Naive B cell (primary cell): ENCODE measurements at regions not wholly inside any gene's neighbourhood (a gene's known extent, or its start where the extent isn't known, plus 50 kb on each side); places are given as distances from the start of the nearest gene placed in this dataset.

Experiments used
- ATAC-seq, 2 donors: fragments of 150-1000 bp; cut with Tn5 transposase; 2 replicates each; pipeline ENCODE4 v1.10.0; 2021; ENCODE audit warnings: low read depth in 2 of 2, mild to moderate bottlenecking in 2 of 2, moderate library complexity in 2 of 2
- DNase-seq: peaks from one replicate; pipeline ENCODE4 v3.0.0; 2022
- H3K27ac Mint-ChIP-seq, 6 donors: one replicate each; pipeline ENCODE4 v1.8.0; 2020 to 2022; ENCODE audit warnings: mild to moderate bottlenecking in 6 of 6, mixed read lengths in 6 of 6, moderate library complexity in 5 of 6, inconsistent platforms in 2 of 6
- H3K27me3 Mint-ChIP-seq, 3 donors: one replicate each; pipeline ENCODE4 v1.8.0; 2021 to 2022; ENCODE audit warnings: mixed read lengths in 3 of 3, mild to moderate bottlenecking in 1 of 3
- H3K36me3 Mint-ChIP-seq, 2 donors: one replicate each; pipeline ENCODE4 v1.8.0; 2020 to 2022; ENCODE audit warnings: mixed read lengths in 2 of 2, inconsistent platforms in 1 of 2, mild to moderate bottlenecking in 1 of 2
- H3K4me1 Mint-ChIP-seq, 3 donors: one replicate each; pipeline ENCODE4 v1.8.0; 2020 to 2022; ENCODE audit warnings: mixed read lengths in 3 of 3, inconsistent platforms in 1 of 3, mild to moderate bottlenecking in 1 of 3, moderate library complexity in 1 of 3
- H3K4me3 Mint-ChIP-seq, 8 donors: one replicate each; pipeline ENCODE4 v1.8.0; 2020 to 2022; ENCODE audit warnings: mild to moderate bottlenecking in 8 of 8, mixed read lengths in 8 of 8, moderate library complexity in 8 of 8, inconsistent platforms in 2 of 8
- H3K9me3 Mint-ChIP-seq, 7 donors: one replicate each; pipeline ENCODE4 v1.8.0; 2020 to 2022; ENCODE audit warnings: mixed read lengths in 7 of 7, mild to moderate bottlenecking in 5 of 7, inconsistent platforms in 2 of 7, moderate library complexity in 1 of 7

DNA sequence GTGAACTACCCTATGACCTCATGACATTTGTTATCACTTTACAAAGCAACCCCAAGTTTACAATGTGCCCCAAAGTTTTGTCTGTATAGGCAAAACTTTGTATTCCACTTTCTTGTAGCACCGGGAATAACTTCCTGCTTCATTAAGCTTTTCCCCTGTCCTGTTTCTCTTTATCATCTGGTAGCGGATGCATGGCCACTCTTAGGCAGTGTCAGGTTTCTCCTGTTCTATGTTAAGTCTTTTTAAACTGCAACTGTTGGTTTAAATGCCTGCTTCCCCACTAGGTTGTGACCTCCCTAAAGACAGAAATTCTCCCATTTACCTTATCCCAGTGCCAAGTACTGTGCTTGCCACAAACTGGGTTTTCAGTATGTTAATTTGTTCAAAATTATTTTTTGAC lies 433.6 kb upstream of the DPH6 start:
- H3K36me3 Mint-ChIP-seq = no peaks in the 10 kb centered on the region
- no peaks in the 10 kb centered on the region for H3K4me1 Mint-ChIP-seq
- peaks cover 0 to 2% (median 0%) of the 10 kb centered on the region in 7 donors for H3K9me3 Mint-ChIP-seq
- no peak overlapping the region for H3K4me3 Mint-ChIP-seq
- no peaks in the 10 kb centered on the region for H3K27me3 Mint-ChIP-seq
- DNase-seq (no peak), ATAC-seq (no peak)
- no peak overlapping the region for H3K27ac Mint-ChIP-seq

DNA sequence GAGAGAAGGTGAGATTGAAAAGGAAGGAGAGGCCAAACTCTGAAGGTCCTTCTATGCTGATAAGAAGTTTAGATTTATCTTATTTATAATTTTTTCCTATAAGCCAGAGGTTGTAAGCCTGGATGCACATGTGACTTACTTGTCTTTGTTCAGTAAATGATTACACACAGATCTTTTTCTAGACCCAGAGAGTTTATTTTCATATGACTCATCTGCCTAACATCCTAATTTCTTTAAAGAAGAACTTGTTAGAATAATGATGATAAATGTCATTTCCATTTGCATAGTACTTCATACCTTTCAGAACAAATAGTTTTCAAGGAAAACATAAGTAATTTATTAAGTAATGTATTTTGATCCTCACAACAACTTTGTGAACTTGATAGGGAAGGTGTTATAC lies 434.8 kb upstream of the DPH6 start:
- Mint-ChIP-seq H3K4me3 (no peak overlapping the region), H3K27ac (no peak overlapping the region), H3K36me3 (no peaks in the 10 kb centered on the region), H3K9me3 (peaks cover 0 to 2% (median 0%) of the 10 kb centered on the region in 7 donors), H3K4me1 (no peaks in the 10 kb centered on the region), H3K27me3 (no peaks in the 10 kb centered on the region)
- no peak for ATAC-seq
- no peak for DNase-seq

DNA sequence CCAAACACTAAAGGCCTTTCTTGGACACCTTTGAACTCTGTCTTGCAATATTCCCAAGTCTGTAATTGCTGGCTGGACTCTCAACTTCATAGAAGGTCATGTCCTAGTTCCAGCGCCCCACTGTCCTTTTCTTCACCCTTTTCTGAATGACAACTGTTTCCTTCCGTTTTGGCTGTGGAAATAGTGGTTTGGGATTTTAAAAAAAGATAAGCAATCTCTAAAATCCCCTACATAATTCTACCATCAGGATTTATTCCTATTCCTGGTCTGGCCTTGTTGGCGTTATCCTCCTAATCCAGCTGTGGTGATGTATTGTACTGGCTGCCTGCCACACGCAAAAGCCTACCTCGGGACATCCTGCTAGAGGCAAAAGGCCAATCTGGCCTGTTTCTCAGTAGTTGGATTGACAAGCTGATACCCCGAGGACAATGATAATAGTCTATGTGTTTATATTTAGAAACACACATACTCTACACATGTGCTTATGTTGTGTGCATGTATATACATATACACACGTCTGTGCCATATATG lies 440.3 kb upstream of the DPH6 start:
- Mint-ChIP-seq H3K4me3 (no peak overlapping the region), H3K9me3 (peaks cover 0 to 6% (median 0%) of the 10 kb centered on the region in 7 donors), H3K27me3 (no peaks in the 10 kb centered on the region), H3K4me1 (no peaks in the 10 kb centered on the region), H3K36me3 (no peaks in the 10 kb centered on the region), H3K27ac (no peak overlapping the region)
- DNase-seq (no peak), ATAC-seq (no peak)

DNA sequence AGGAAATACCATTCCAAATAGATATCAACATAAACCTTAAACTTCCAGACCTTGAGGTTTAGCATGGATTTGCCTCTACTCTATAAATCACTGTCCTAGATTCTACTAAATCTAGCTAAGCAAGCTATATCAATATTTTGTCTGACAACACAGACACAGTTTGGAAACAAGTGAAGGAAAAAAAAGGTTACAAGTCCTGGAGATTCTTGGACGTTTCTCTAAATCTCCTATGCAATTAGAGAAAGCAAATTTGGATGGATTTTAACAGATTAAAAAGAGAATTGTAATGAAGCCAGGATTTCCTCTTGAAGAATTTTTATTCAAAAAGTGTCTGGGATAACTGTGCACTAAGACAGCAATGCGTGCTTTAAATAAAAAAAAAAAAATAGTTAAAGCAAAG lies 441.1 kb upstream of the DPH6 start:
- DNase-seq = no peak
- Mint-ChIP-seq H3K36me3 (no peaks in the 10 kb centered on the region), H3K4me3 (no peak overlapping the region), H3K4me1 (no peaks in the 10 kb centered on the region), H3K9me3 (peaks cover 0 to 6% (median 0%) of the 10 kb centered on the region in 7 donors), H3K27ac (no peak overlapping the region), H3K27me3 (no peaks in the 10 kb centered on the region)
- ATAC-seq = no peak

DNA sequence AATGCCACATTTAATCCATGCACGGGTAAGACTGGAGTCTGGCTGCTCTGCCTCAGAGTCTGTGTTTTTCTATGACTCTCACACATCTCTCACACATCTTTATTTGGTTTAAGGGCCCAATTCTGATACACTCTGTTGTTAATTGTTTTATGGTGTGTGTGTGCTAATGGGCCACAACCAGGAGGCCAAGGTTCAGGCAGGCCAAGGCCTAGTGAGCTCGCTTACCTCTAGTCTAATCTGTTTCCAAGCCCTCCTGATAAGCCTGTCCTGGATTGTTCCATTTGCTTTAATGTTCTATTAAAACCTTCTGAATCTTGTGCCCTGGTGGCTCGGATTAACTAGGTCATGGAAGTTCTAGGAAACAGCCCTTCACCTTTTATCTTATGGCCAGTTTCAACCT lies 445.4 kb upstream of the DPH6 start:
- Mint-ChIP-seq H3K4me1 (no peaks in the 10 kb centered on the region), H3K36me3 (no peaks in the 10 kb centered on the region), H3K27ac (no peak overlapping the region), H3K27me3 (no peaks in the 10 kb centered on the region), H3K4me3 (no peak overlapping the region), H3K9me3 (peaks cover 0 to 6% (median 0%) of the 10 kb centered on the region in 7 donors)
- DNase-seq (no peak), ATAC-seq (no peak)

DNA sequence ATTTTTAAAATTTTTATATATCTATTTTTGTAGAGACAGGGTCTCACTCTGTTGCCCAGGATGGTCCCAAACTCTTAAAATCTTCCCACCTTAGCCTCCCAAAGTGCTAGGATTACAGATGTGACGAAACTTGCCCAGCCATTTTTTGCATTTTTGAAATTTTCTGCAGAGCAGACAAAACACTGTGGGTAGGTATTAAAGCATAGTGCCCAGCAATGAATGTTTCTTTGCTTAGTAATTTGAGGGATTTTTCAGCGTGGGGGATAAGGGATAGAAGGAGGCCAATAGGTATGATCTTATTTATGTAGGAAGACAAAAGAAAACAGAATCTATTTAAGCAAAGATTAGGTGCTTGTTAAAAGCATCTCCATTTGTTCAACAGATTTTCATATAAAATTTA lies 446.8 kb upstream of the DPH6 start:
- no peak for DNase-seq
- H3K27ac Mint-ChIP-seq = no peak overlapping the region
- H3K4me1 Mint-ChIP-seq = no peaks in the 10 kb centered on the region
- peaks cover 0 to 7% (median 5%) of the 10 kb centered on the region in 7 donors for H3K9me3 Mint-ChIP-seq
- no peaks in the 10 kb centered on the region for H3K36me3 Mint-ChIP-seq
- H3K27me3 Mint-ChIP-seq = no peaks in the 10 kb centered on the region
- no peak overlapping the region for H3K4me3 Mint-ChIP-seq
- no peak for ATAC-seq

DNA sequence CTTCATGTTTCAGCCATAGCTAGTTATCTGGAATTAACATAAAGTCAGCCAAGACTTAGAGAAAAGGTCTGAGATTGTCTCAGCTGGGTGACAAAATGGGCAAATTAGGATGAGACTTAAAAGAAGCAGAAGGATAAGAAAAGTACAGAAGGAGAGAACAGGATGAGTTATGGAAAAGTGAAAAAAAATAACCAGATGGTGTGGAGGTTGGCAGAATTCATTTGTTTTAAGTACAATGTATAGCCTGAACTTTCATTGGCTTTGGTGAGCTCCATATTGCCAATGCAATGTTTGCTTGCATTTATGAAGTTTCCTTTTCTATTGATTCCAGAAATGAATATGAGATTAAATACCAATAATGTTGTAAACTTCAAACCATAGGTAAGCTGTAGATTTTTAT lies 447.2 kb upstream of the DPH6 start:
- Mint-ChIP-seq H3K27ac (no peak overlapping the region), H3K27me3 (no peaks in the 10 kb centered on the region), H3K4me3 (no peak overlapping the region), H3K9me3 (peaks cover 0 to 7% (median 5%) of the 10 kb centered on the region in 7 donors), H3K4me1 (no peaks in the 10 kb centered on the region), H3K36me3 (no peaks in the 10 kb centered on the region)
- DNase-seq (no peak), ATAC-seq (no peak)

DNA sequence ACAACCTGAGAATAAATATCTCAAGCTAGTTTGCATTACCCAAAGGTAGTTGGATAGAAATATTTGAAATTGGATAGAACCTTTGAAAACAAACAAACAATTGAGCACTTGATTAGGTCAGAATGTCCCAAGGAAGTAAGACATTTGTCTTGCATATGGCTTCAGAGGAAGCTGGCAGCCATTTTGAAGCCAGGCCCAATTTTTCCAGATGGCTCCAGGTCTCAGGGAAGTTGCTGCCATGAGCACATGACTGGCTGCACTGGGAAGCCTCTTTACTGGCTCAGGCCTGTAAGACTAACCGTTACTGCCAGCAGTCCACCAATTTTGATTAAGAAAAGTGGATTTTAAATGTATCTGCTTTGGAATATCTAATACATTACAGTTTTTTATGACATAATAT lies 448.9 kb upstream of the DPH6 start:
- no peaks in the 10 kb centered on the region for H3K27me3 Mint-ChIP-seq
- no peak overlapping the region for H3K27ac Mint-ChIP-seq
- no peak overlapping the region for H3K4me3 Mint-ChIP-seq
- H3K4me1 Mint-ChIP-seq = no peaks in the 10 kb centered on the region
- peaks cover 0 to 7% (median 4%) of the 10 kb centered on the region in 7 donors for H3K9me3 Mint-ChIP-seq
- ATAC-seq = no peak
- no peak for DNase-seq
- no peaks in the 10 kb centered on the region for H3K36me3 Mint-ChIP-seq

DNA sequence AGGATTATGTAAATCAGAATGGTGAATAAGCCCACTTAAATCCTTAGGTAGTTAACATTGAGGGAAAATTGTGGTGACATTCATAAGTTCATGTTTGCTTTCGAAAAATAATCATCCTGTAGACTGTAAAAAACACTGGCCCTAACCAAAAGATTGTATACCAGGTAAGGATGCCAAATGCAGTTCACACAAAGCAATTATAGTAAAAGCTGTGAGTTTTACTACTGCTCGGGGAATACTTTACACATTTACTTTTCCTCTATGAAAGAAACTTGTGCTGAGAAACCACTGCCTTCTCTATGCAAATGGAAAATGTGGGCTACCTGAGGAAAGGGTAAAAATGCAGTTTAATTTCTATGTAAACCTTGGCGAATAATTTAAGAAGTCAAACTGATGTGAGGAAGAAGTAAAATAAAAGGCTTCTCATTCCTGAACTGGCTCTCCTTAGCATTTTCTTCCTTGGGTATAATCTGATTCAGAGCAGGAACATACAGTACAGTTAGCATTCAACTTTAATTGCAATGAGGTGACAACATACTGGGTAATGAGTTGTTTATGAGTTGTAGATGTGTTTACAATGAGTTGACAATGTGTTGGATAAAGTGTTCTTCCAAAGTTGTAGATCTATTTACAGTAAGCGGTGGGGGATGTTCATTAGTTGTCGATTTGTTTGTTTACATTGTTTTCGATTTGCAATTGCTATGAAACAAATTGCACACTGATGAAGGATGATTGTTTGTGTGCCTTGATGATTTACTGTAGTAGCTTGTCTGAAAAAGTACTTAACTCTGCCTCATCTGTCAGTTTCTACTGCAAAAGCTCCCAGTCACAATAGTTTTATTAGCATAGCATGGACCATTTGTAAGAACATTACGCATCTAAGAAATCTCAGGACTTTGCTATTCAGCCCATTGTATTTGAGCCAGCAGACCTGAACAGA lies 453.0 kb upstream of the DPH6 start:
- H3K9me3 Mint-ChIP-seq = peaks cover 0 to 7% (median 3%) of the 10 kb centered on the region in 7 donors
- no peaks in the 10 kb centered on the region for H3K27me3 Mint-ChIP-seq
- H3K4me3 Mint-ChIP-seq = no peak overlapping the region
- H3K27ac Mint-ChIP-seq = no peak overlapping the region
- DNase-seq = no peak
- H3K4me1 Mint-ChIP-seq = no peaks in the 10 kb centered on the region
- no peak for ATAC-seq
- no peaks in the 10 kb centered on the region for H3K36me3 Mint-ChIP-seq

DNA sequence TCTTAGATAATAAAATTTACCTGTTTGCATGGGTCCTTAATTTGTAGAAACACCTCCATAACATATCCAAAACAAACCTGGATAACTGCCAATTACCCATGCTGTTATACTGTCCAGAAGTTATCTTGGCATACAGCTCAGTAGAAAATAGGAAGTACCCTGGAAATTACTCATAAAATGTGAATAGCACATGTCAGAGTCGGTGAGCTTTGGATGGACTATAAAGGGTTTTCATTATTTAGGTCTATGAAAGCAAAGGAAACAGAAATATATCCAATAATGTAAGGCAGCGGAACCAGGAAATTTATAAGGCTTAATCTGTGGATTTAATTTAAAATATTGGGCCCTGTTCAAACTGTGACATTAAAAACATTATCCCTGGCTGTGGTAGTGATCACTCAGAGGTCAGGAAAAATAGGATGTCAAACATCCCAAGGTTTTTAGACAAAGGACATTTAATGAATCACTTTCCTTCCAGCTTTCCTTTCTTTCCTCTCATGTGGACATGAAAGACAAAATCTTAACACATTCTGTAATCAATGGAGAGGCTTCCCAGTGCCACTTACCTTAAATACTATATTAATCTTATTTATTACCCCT lies 459.0 kb upstream of the DPH6 start:
- peaks cover 0 to 8% (median 4%) of the 10 kb centered on the region in 7 donors for H3K9me3 Mint-ChIP-seq
- H3K27me3 Mint-ChIP-seq = no peaks in the 10 kb centered on the region
- H3K36me3 Mint-ChIP-seq = no peaks in the 10 kb centered on the region
- ATAC-seq = no peak
- H3K27ac Mint-ChIP-seq = no peak overlapping the region
- H3K4me3 Mint-ChIP-seq = no peak overlapping the region
- no peaks in the 10 kb centered on the region for H3K4me1 Mint-ChIP-seq
- no peak for DNase-seq

DNA sequence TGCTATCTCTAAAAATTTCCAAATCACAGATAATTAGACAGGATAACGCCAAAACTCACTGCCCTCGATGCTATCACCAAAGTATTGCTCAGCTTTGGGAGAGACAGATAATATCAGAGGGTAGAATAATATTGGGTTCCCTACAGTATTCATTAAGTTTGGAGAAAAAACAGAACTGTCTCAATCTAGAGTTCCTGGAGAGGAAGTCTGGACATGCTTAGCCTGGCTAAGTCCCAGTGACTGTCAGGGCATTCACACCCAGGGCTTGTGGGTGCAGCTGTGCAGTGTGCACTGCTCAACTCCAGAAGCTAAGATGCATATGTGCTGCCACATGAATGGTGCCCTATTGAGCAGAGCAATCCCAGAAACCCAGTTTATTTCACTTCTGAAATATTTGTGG lies 459.6 kb upstream of the DPH6 start:
- Mint-ChIP-seq H3K36me3 (no peaks in the 10 kb centered on the region), H3K27ac (no peak overlapping the region)

DNA sequence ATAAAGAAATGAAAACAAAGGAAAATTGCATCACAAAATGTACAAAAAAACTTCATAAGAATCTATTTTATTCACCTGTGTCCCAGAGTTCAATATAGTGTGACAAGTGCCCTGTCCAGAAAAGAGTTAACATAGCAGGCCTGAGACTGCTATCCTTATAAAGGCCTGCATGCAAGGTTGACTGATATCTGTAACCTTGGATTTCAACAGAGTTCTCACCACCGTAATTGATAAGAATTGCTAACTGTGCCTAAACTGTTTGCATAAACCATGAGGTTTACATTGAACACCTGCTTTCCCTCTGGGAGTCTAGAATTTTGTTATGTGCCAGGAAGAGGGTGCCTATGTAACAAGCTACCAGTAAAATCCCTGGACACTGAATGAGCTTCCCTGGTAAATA lies 461.7 kb upstream of the DPH6 start:
- H3K27me3 Mint-ChIP-seq = no peaks in the 10 kb centered on the region
- DNase-seq = no peak
- no peak for ATAC-seq
- H3K27ac Mint-ChIP-seq = no peak overlapping the region
- H3K4me3 Mint-ChIP-seq = no peak overlapping the region
- H3K4me1 Mint-ChIP-seq = no peaks in the 10 kb centered on the region
- H3K36me3 Mint-ChIP-seq = no peaks in the 10 kb centered on the region
- H3K9me3 Mint-ChIP-seq = peaks cover 0 to 8% (median 4%) of the 10 kb centered on the region in 7 donors

More for the DNA sequence above, 459.6 kb upstream of the DPH6 start:
- DNase-seq (no peak), ATAC-seq (no peak)
- H3K4me1 Mint-ChIP-seq = no peaks in the 10 kb centered on the region
- H3K4me3 Mint-ChIP-seq = no peak overlapping the region
- H3K9me3 Mint-ChIP-seq = peaks cover 0 to 8% (median 6%) of the 10 kb centered on the region in 7 donors
- no peaks in the 10 kb centered on the region for H3K27me3 Mint-ChIP-seq

DNA sequence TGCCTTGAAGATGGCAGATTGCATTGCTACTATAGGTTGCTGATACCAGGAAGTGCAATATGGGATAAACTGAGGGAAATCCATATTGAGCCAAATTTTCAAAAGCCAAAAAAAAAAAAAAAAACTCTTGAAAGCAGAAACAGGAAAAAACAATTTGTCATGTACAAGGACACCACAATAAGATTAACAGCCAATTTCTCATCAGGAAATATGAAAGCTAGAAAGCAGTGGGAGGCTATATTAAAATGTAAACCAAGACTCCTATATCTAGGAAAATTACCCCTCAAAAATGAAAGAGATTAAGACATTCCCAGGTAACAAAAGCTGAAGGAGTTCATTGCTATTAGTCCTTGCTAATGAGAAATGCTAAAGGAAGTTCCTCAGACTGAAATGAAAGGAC lies 462.8 kb upstream of the DPH6 start:
- no peak for ATAC-seq
- no peak overlapping the region for H3K4me3 Mint-ChIP-seq
- H3K4me1 Mint-ChIP-seq = no peaks in the 10 kb centered on the region
- no peaks in the 10 kb centered on the region for H3K27me3 Mint-ChIP-seq
- no peaks in the 10 kb centered on the region for H3K36me3 Mint-ChIP-seq
- no peak for DNase-seq
- no peak overlapping the region for H3K27ac Mint-ChIP-seq
- peaks cover 0 to 8% (median 6%) of the 10 kb centered on the region in 7 donors for H3K9me3 Mint-ChIP-seq
